GM18517 (cell line): ENCODE measurements at regions not wholly inside any gene's neighbourhood (a gene's known extent, or its start where the extent isn't known, plus 50 kb on each side); places are given as distances from the start of the nearest gene placed in this dataset.
"Not testable (repeated sequence)": the region's sequence is repeated elsewhere in the genome, so short reads cannot be mapped to it uniquely, and the experiment has no call there.

Experiments
- ATAC-seq: cut with Tn5 transposase; IDR thresholded peaks from one replicate; pipeline ENCODE4 v1.9.1; 2021; ENCODE audit warnings: mild to moderate bottlenecking, moderate library complexity; ENCODE audit not compliant: unreplicated experiment

- ATAC-seq: no peak
Measured at GRCh38 chr4:37771771-37772170, 54.7 kb upstream of the PGM2 start.

DNA sequence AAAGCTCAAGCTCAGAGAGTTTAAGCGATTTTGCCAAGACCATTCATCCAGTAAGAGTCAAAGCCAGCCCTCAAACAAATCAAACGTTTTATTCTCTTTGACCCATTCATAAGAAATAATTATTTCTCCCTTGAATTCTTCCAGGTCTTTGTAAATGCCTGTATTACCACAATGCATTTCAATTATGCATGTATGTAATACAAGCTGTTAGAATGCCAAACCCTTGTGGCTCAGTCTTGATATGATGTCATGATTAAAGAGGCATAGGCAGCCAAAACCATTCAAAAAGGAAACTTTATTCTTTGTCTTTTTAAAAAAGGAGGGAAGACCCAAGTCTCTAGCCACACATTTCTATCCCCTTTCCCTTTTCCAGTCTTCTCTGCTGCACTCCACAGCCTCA, 56.5 kb upstream of the PGM2 start:
- ATAC-seq: no peak

GRCh38 chr4:37769391-37769989, 57.0 kb upstream of the PGM2 start:
- ATAC-seq: no peak

- no peak for ATAC-seq
Measured at GRCh38 chr4:37767546-37767945, 58.9 kb upstream of the PGM2 start.

GRCh38 chr4:37767019-37767418, 59.5 kb upstream of the PGM2 start:
- ATAC-seq: no peak

- ATAC-seq: peak; percentile 75
Measured at GRCh38 chr4:37765741-37766140, 60.7 kb upstream of the PGM2 start.

- no peak for ATAC-seq
Measured at GRCh38 chr4:37763831-37764230, 62.7 kb upstream of the PGM2 start.

DNA sequence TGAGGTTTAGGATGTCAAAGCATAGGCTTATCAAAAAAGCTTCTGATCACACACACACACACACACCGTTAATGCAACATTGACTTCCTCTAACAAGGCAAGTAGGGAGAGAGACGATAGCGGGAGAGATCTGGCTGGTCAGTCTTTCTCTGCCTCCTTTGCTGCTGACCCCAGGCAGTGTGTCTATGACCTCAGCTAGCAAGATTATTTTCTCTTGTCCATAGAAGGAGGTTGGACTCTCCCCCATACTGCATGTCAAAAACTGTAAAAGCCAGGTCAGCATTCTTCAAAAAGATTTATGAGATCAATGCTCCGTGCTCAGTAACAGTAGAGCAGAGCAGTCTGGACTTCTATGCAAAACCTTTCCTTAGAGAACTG, 63.5 kb upstream of the PGM2 start:
- ATAC-seq: no peak

DNA sequence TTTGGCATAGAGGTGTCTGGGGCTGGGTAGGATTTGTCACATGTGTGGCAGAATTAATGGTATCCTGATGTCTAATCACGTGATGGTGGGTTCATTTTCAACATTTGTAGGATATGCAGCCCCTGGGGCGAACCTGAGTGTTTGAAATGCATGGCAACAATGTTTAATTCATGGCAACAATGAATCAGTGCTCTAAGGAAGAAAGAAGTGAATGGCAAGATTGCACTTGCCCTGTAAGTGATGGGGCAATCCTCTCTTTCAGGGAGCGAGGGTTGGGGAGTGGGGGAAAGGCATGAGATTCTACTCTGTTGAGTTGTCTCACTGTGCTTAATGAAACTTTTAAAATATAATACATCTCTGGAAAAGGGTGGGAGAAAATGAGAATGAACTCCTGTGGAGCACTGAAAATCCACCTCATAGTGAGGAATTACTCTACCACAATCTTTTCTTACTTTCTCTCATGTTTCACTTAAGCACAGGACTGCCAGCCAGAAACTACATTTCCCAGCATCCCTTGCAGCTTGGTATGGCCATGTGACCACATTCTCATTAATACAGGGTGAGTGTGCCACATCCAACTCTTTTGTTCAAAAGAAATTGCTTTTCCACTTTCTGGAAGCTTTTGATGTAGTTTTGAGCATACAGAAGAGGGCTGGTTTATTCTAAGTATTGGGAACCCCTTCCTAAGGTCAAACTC, 64.0 kb upstream of the PGM2 start:
- ATAC-seq: no peak

GRCh38 chr4:37760840-37761239, 65.6 kb upstream of the PGM2 start:
- ATAC-seq: no peak

DNA sequence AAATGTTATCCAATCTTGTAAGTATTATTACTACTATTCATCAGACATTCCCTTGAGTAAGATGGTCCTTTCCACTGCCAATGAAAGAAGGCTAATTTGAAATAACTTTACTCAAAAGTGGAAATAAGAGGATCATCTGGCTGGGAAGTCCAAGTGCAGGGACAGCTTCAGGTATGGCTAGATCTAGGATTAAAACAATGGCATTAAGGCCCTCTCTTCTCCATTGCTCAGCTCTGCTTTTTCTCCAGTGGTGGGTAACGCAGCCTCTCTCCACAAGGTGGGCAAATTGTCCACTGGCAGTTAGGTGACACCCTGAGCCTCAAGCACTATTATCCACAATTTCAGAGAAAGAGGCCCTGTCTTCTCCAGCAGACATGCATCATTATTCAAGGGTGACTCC, 66.7 kb upstream of the PGM2 start:
- ATAC-seq: no peak

GRCh38 chr4:37758226-37758625, 68.3 kb upstream of the PGM2 start:
- ATAC-seq: no peak

- no peak for ATAC-seq
Measured at GRCh38 chr4:37757761-37758160, 68.7 kb upstream of the PGM2 start.

DNA sequence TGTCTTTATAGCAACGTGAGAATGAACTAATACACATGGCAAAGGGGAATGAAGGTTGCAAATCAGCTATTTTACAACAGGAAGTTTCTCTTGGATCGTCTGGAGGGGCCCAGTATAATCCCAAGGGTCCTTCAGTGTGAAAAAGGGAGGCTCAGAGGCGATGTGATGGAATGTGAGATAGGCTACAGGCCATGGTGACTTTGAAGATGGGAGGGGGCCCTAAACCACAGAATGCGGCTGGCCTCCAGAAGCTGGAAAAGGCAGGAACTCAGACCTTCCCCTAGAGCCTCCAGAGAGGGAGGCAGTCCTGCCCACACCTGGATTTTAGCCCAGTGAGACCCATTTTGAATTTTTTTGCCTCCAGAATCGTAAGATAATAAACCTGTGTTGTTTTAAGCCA, 69.4 kb upstream of the PGM2 start:
- no peak for ATAC-seq

DNA sequence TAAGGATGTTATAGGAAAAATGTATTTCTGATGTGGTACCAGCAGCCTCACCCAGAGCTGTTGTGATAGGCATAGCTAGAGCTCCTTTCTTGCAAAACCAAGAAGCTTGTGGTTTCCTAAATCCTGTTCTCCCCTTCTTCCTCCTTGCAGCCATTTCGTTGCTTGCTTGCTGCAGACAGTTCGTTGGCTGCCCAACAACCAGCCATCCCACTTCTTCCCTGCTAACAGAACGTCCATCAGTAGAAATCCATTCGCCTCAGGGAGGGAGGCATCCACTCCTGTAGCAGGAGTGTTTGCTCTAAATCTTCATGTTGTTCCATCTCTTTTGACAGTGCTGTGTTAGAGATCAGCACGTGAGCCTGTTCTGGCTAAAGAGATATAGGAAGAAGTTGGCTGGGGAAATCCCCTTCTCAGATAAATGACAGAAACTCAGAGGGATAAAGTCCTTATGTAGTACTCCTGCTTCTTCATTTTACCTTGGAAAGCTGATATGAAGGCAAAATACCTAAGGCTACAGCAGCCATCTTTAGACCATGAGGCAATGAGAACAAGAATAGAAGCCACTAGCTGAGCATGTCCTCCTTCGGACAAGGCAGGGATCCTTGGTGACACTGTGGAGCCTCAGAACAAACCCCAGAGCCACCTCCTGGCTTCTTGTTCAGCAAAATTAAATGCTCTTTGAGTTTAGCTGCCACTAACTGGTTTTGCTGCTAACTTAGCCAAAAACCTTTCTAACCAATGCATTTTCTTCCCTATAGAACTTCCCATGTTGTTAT, 68.4 kb upstream of the RELL1 start:
- no peak for ATAC-seq

- ATAC-seq: peak; percentile 63
Measured at GRCh38 chr4:37749398-37749988, 63.3 kb upstream of the RELL1 start.

DNA sequence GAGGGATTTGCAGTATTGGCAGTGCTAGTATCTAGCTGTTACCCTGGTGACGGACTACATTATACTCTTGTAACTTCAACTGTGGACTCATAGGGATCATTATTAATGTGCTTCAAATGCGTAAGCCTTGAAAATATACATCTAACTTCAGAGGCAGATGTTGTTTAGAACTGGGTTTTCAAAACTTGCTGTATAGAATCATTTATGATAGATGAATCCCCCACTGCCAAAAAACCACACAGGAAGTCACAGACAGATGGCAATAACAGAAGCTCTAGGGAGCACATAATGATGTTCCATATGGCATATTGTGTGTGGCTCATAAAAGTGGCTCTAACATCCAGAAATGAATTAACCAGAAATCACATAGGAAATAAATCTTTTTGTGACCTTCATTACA, 62.3 kb upstream of the RELL1 start:
- ATAC-seq: no peak

DNA sequence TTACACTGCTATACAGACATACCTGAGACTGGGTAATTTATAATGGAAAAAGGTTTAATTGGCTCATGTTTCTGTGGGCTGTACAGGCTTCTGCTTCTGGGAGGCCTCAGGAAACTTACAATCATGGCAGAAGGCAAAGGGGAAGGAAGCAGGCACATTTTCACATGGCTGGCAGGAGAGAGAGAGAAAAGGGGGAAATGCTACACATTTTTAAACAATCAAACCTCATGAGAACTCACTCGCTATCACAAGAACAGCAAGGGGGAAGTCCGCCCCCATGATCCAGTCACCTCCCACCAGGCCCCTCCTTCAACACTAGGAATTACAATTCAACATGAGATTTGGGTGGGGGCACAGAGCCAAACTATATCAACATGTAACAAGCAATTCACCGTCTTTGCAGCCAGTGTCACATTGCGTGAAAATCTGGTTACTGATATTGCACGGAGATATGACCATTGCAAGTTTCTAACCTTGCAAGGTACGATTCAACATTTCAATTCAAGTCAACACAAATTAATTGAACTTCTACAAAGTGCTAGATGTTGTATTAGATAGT, 61.7 kb upstream of the RELL1 start:
- no peak for ATAC-seq

- ATAC-seq: not testable (repeated sequence)
Measured at GRCh38 chr4:37746852-37747251, 60.7 kb upstream of the RELL1 start.

- ATAC-seq: no peak
Measured at GRCh38 chr4:37745946-37746345, 59.8 kb upstream of the RELL1 start.

GRCh38 chr4:37742149-37742548, 56.0 kb upstream of the RELL1 start:
- ATAC-seq: no peak

GRCh38 chr4:37741564-37741963, 55.4 kb upstream of the RELL1 start:
- no peak for ATAC-seq
